Ascending aorta (tissue), 2 donors: ENCODE measurements at regions not wholly inside any gene's neighbourhood (a gene's known extent, or its start where the extent isn't known, plus 50 kb on each side); places are given as distances from the start of the nearest gene placed in this dataset.

Experiments
- DNase-seq, 2 donors: peaks; one replicate each; pipeline ENCODE4 v3.0.0-alpha.2; 2019; ENCODE audit warnings: low spot score in 2 of 2
- H3K27ac ChIP-seq, 2 donors: fragments of 200-600 bp; sonication (generic); one replicate each; pipeline ENCODE4 v1.5.1; 2016 to 2017; ENCODE audit warnings: mild to moderate bottlenecking in 1 of 2
- H3K27me3 ChIP-seq: fragments of 200-600 bp; sonication (generic); one replicate; pipeline ENCODE4 v1.5.1; 2017
- H3K36me3 ChIP-seq, 2 donors: fragments of 200-600 bp; sonication (generic); one replicate each; pipeline ENCODE4 v1.5.1; 2016
- H3K4me1 ChIP-seq, 2 donors: fragments of 200-600 bp; sonication (generic); one replicate each; pipeline ENCODE4 v1.5.1; 2016 to 2017; ENCODE audit warnings: mild to moderate bottlenecking in 1 of 2
- H3K4me3 ChIP-seq, 2 donors: fragments of 200-600 bp; sonication (generic); one replicate each; pipeline ENCODE4 v1.5.1; 2016 to 2017; ENCODE audit warnings: mild to moderate bottlenecking in 1 of 2
- H3K9me3 ChIP-seq, 2 donors: fragments of 200-600 bp; sonication (generic); one replicate each; pipeline ENCODE4 v1.5.1; 2016
- intact Hi-C: fragments of 100-400 bp; cut with DNase I; formaldehyde crosslinking; loops from one replicate; pipeline ENCODE4 v1.15.1; 2023
- TF ChIP-seq, protein P1 (sequence below), 3 experiments: fragments of 200-600 bp in 2 of 3; fragments of 450-650 bp in 1 of 3; sonication (generic) in 2 of 3; IDR thresholded peaks; one replicate each; pipeline ENCODE4 v1.5.1; 2016 to 2019; ENCODE audit warnings: antibody characterized with exemption in 3 of 3, mild to moderate bottlenecking in 1 of 3, moderate library complexity in 1 of 3

DNA sequence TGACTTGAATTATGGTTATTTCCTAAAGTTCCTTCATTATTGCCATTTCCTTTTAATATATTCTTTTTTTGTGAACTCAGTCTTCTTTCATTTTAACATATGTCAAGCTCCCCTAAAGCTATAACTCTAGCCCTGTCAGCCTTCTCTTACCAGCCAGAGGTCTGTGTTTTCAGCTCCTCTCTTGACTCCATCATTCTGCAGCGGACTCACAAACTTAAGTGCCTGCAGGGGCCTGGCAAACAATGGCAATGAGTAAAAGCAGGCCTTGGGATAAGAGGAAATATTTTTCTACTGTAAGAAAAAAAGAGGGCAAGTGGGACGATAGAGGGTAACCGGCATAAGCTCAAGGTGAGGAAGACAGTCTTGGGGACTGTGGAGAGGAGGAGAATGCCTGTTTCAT is 424.5 kb upstream of the RGS6 start:
- TF ChIP-seq, protein P1, sequence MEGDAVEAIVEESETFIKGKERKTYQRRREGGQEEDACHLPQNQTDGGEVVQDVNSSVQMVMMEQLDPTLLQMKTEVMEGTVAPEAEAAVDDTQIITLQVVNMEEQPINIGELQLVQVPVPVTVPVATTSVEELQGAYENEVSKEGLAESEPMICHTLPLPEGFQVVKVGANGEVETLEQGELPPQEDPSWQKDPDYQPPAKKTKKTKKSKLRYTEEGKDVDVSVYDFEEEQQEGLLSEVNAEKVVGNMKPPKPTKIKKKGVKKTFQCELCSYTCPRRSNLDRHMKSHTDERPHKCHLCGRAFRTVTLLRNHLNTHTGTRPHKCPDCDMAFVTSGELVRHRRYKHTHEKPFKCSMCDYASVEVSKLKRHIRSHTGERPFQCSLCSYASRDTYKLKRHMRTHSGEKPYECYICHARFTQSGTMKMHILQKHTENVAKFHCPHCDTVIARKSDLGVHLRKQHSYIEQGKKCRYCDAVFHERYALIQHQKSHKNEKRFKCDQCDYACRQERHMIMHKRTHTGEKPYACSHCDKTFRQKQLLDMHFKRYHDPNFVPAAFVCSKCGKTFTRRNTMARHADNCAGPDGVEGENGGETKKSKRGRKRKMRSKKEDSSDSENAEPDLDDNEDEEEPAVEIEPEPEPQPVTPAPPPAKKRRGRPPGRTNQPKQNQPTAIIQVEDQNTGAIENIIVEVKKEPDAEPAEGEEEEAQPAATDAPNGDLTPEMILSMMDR (IDR thresholded peaks at IDR 0.05): no peak
- H3K4me3 ChIP-seq: no peak overlapping the region

DNA sequence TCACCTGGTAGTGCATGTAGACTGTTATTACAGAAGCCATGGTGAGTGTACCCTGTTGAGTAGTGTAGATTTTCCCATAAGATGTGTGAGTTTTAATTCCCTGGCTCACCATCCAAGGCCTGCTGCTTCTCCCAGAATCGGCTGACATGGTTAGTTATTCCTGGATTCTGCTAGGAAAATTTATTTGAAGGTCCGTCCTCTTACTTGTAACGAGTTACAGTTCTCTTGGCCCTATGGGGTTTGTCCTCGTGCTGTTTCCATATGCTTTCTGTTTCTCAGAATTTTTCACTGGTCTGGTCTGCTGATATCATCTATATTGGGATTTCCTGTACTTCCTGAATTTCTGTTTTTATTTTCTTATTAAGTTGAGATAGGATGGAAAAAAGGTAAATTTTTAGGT is 423.3 kb upstream of the RGS6 start:
- Histone ChIP-seq H3K36me3 (peaks cover 0 to 4% of the 10 kb centered on the region in 2 donors), H3K4me3 (no peak overlapping the region), H3K27ac (no peak overlapping the region), H3K27me3 (no peaks in the 10 kb centered on the region), H3K4me1 (no peaks in the 10 kb centered on the region), H3K9me3 (no peaks in the 10 kb centered on the region)
- no peak for DNase-seq
- TF ChIP-seq, protein P1 (IDR thresholded peaks at IDR 0.05): no peak
- intact Hi-C loops: no loop called here

More for the DNA sequence above, 424.5 kb upstream of the RGS6 start:
- intact Hi-C loops: no loop called here
- H3K27me3 ChIP-seq: no peaks in the 10 kb centered on the region
- H3K4me1 ChIP-seq: no peaks in the 10 kb centered on the region
- H3K36me3 ChIP-seq: no peaks in the 10 kb centered on the region
- no peak overlapping the region for H3K27ac ChIP-seq
- DNase-seq: no peak
- H3K9me3 ChIP-seq: no peaks in the 10 kb centered on the region

DNA sequence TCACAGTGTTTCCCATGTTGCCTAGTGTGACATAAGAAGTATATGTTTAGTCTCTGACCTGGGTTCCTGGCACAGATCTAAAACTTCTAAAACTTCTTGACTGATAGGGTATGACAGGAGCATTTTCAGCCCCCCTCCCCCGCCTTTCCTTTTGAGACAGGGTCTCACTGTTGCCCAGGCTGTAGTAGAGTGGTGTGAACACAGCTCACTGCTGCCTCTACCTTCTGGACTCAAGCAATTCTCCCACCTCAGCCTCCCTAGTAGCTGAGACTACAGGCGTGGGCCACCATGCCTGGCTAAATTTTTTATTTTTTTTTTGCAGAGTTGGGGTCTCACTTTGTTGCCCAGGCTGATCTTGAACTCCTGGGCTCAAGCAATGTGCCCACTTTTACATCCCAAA is 421.1 kb upstream of the RGS6 start:
- H3K9me3 ChIP-seq: no peaks in the 10 kb centered on the region
- intact Hi-C loops: no loop called here

DNA sequence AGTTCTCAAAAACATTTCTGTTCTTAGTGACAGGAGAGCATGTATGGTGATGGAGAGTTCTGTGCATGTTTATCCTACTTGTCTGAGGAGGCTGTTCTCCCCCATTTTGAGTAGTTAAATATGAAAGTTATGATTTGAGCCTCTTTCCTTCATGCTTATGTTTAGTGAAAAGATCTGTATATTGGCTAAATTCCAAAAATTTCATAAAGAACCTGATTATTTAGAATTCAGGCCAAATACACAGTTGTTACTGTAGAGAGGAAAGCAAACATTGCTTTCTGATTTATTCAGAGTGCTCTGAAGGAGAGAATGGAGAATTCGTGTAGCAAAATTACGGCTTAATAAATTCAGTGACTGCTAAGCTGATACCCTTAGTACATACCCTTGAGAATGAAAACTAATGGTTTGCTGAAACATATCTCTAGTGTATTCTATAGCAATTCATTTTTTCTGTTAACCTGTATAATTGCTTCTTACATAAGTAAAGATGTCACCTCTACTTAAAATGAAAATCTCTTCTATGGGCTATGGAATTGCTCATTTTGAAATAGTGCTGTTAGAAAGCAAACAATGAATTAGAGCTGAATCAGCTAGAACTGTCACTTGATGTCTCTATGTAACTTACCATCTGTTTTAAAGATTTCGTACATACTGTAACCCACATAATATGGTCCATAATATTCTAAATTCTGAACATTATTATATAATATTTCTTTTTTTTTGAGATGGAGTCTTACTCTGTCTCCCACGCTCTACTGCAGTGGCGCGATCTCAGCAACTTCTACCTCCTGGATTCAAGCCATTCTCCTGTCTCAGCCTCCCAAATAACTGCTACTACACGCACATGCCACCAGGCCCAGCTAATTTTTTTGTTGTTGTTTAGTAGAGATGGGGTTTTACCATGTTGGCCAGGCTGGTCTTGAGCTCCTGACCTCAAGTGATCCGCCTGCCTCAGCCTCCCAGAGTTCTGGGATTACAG is 417.0 kb upstream of the RGS6 start:
- Histone ChIP-seq H3K9me3 (no peaks in the 10 kb centered on the region), H3K36me3 (peaks cover 0 to 6% of the 10 kb centered on the region in 2 donors), H3K27me3 (no peaks in the 10 kb centered on the region), H3K4me3 (no peak overlapping the region), H3K4me1 (no peaks in the 10 kb centered on the region), H3K27ac (no peak overlapping the region)
- no peak for DNase-seq
- TF ChIP-seq, protein P1 (IDR thresholded peaks at IDR 0.05): no peak
- intact Hi-C loops: no loop called here

More for the DNA sequence above, 421.1 kb upstream of the RGS6 start:
- TF ChIP-seq, protein P1 (IDR thresholded peaks at IDR 0.05): no peak
- Histone ChIP-seq H3K27me3 (no peaks in the 10 kb centered on the region), H3K27ac (no peak overlapping the region), H3K4me3 (no peak overlapping the region), H3K4me1 (no peaks in the 10 kb centered on the region), H3K36me3 (peaks cover 0 to 6% of the 10 kb centered on the region in 2 donors)
- no peak for DNase-seq

DNA sequence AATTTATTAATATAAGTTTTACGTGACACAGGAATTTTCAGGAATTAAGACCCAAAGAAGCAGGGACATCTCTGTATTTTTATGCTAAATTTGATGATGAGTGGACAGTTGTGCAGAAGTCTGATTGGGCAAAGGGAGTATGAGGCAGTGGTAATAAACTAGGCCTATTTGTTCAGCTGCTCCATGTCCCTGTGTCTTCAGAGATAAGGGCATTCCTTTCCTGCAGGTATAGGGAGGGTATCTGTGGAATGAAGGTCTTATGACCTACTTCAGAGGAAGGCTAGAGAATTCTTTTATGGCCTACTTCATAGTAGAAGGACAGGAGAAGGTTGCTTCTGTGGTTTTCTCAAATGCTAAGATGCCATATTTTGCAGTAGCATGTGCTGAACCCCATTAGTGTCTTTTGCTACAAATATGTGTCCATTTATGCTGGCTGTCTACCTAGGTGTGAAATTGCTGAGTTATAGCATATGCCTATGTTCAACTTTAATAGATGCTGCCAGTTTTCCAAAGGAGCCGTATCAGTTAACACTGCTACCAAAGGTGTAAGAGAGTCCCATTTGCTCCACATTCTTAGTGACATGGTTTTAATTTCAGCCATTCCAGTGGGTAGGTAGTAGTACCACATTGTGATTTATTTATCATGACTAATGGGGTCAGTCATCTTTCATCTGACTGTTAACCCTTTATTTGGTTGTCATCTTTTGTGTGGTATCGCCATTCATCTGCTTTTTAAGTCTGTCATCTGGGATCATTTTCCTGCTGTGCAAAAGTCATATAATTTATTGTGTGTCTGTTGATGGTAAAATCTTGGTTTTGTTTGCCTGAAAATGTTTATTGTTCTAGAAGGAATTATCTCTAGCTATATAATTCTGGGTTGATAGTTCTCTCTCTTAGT is 410.7 kb upstream of the RGS6 start:
- H3K4me3 ChIP-seq: no peak overlapping the region
- no peaks in the 10 kb centered on the region for H3K36me3 ChIP-seq
- H3K9me3 ChIP-seq: no peaks in the 10 kb centered on the region
- no peak overlapping the region for H3K27ac ChIP-seq
- intact Hi-C loops: no loop called here
- no peak for DNase-seq
- TF ChIP-seq, protein P1 (IDR thresholded peaks at IDR 0.05): no peak
- no peaks in the 10 kb centered on the region for H3K4me1 ChIP-seq
- H3K27me3 ChIP-seq: no peaks in the 10 kb centered on the region
